HepG2 (cell line): ENCODE measurements at regions not wholly inside any gene's neighbourhood (a gene's known extent, or its start where the extent isn't known, plus 50 kb on each side); places are given as distances from the start of the nearest gene placed in this dataset.
"Not testable (repeated sequence)": the region's sequence is repeated elsewhere in the genome, so short reads cannot be mapped to it uniquely, and the experiment has no call there.

Experiments
- ATAC-seq: fragments of 200-7000 bp; cut with Tn5 transposase; 3 replicates; pipeline ENCODE4 v1.9.1; 2020; ENCODE audit warnings: mild to moderate bottlenecking, moderate library complexity
- BruUV-seq: library from RNA; stranded (reverse); fragments of 400-500 nt; replicated peaks from 2 replicates; lab custom pipeline; 2021; lab: Mats Ljungman, UMichigan
- CTCF ChIA-PET: fragments of 300-600 bp; formaldehyde crosslinking; extraction: SDS; loops from one replicate; lab custom pipeline; 2021; ENCODE audit warnings: low total read pairs, inconsistent platforms, low intra/inter-chr PET ratio; lab: Yijun Ruan, JAX
- POLR2A ChIA-PET: fragments of 350-600 bp; sonication (Branson Sonifier 250); formaldehyde crosslinking; loops from one replicate; lab custom pipeline; 2020; ENCODE audit warnings: antibody characterized with exemption, inconsistent platforms; lab: Yijun Ruan, JAX
- DNase-seq: peaks from one replicate; pipeline ENCODE4 v3.0.0-alpha.2; 2015; ENCODE audit warnings: low spot score
- FAIRE-seq: peaks from 3 replicates; lab custom pipeline; 2011; peaks lifted over from hg19 to GRCh38; lab: Jason Lieb, UNC
- H2AFZ ChIP-seq: one replicate; pipeline ENCODE4 v1.6.1; 2011; ENCODE audit warnings: low read length, inconsistent platforms
- H3K27ac ChIP-seq: fragments of 300-600 bp; 3 replicates; pipeline ENCODE4 v1.8.0; 2011; ENCODE audit warnings: mixed run types, mild to moderate bottlenecking, mixed read lengths, low read length, inconsistent platforms; ENCODE audit not compliant: insufficient read depth; ENCODE audit errors: extremely low read length
- H3K27me3 ChIP-seq, 2 experiments: fragments of 200-600 bp in 1 of 2; 2 replicates in 1 of 2; 3 replicates in 1 of 2; pipeline versions ENCODE4 v1.6.0 to v1.8.0; 2011; ENCODE audit warnings: low read length in 2 of 2, mild to moderate bottlenecking in 2 of 2, moderate library complexity in 2 of 2, inconsistent platforms in 1 of 2; ENCODE audit not compliant: insufficient read depth in 2 of 2, control insufficient read depth in 1 of 2
- H3K36me3 ChIP-seq, 2 experiments: fragments of 200-600 bp in 1 of 2; replicated peaks in 1 of 2; 2 replicates in 1 of 2; 3 replicates in 1 of 2; pipeline versions ENCODE4 v1.5.1 to v1.8.0; 2011; ENCODE audit warnings: low read length in 2 of 2, inconsistent platforms in 1 of 2; ENCODE audit not compliant: insufficient read depth in 2 of 2, control insufficient read depth in 1 of 2
- H3K4me1 ChIP-seq: 2 replicates; pipeline ENCODE4 v1.5.1; 2012; ENCODE audit warnings: low read length, inconsistent platforms; ENCODE audit not compliant: insufficient read depth
- H3K4me2 ChIP-seq: 2 replicates; pipeline ENCODE4 v1.6.0; 2011; ENCODE audit warnings: low read depth, low read length, inconsistent platforms
- H3K4me3 ChIP-seq, 3 experiments: fragments of 200-600 bp in 1 of 3; sonication (generic), shearing (Covaris generic) in 1 of 3; replicated peaks in 1 of 3; 2 replicates each; pipeline ENCODE4 v1.5.1; 2011 to 2016; ENCODE audit warnings: low read length in 3 of 3, inconsistent platforms in 2 of 3, low read depth in 2 of 3, mild to moderate bottlenecking in 2 of 3, control low read depth in 1 of 3, mixed read lengths in 1 of 3; ENCODE audit not compliant: insufficient read depth in 1 of 3
- H3K79me2 ChIP-seq: one replicate; pipeline ENCODE4 v1.6.1; 2011; ENCODE audit warnings: low read length, inconsistent platforms; ENCODE audit not compliant: insufficient read depth
- H3K9ac ChIP-seq: 2 replicates; pipeline ENCODE4 v1.6.0; 2011; ENCODE audit warnings: mild to moderate bottlenecking, low read depth, low read length, inconsistent platforms; ENCODE audit not compliant: insufficient read depth
- H3K9me3 ChIP-seq: 2 replicates; pipeline ENCODE4 v1.5.1; 2012; ENCODE audit warnings: mild to moderate bottlenecking, low read length
- H4K20me1 ChIP-seq: 2 replicates; pipeline ENCODE4 v1.6.0; 2011; ENCODE audit warnings: inconsistent platforms, mild to moderate bottlenecking, low read length, moderate library complexity; ENCODE audit not compliant: insufficient read depth
- ERF ChIP-seq: IDR thresholded peaks from 2 replicates; pipeline ENCODE4 v1.6.1; 2018; ENCODE audit warnings: missing biosample characterization, missing genetic modification reagents
- MAFG ChIP-seq: sonication (generic); formaldehyde crosslinking; IDR thresholded peaks from 2 replicates; pipeline ENCODE4 v1.5.1; 2020; ENCODE audit warnings: mild to moderate bottlenecking, missing genetic modification reagents
- REPIN1 ChIP-seq: sonication (generic); formaldehyde crosslinking; IDR thresholded peaks from 2 replicates; pipeline ENCODE4 v1.8.0; 2022; ENCODE audit warnings: missing genetic modification reagents, low read depth, mild to moderate bottlenecking, borderline replicate concordance
- RERE ChIP-seq: IDR thresholded peaks from 2 replicates; pipeline ENCODE4 v1.6.1; 2016; ENCODE audit warnings: low read depth, missing genetic modification reagents, missing compliant biosample characterization
- ZNF275 ChIP-seq: sonication (generic); formaldehyde crosslinking; IDR thresholded peaks from 2 replicates; pipeline ENCODE4 v1.8.0; 2022; ENCODE audit warnings: missing genetic modification reagents, mild to moderate bottlenecking, inconsistent platforms, borderline replicate concordance
- ZSCAN12 ChIP-seq: sonication (generic); formaldehyde crosslinking; IDR thresholded peaks from 2 replicates; pipeline ENCODE4 v1.9.0; 2021; ENCODE audit warnings: mild to moderate bottlenecking, missing genetic modification reagents
- WGBS: methylation state at CpG from one replicate; pipeline ENCODE4 v1.1.6; 2017; ENCODE audit warnings: low lambda C conversion rate; 5-methylcytosine and 5-hydroxymethylcytosine counted together
- in situ Hi-C: cut with HindIII; loops from 2 replicates; pipeline ENCODE4 v1.10.0; 2017; ENCODE audit warnings: low pct_unique_long_range_greater_than_20kb; ENCODE audit not compliant: extremely low pct_ligation_motif_present
- intact Hi-C: fragments of 100-400 bp; cut with micrococcal nuclease; formaldehyde crosslinking; loops from one replicate; pipeline ENCODE4 v1.10.0; 2022; ENCODE audit not compliant: unreplicated experiment

GRCh38 chr5:2352101-2352861 is 399.2 kb downstream of the IRX2 start (continued):
- TF ChIP-seq RERE (0 out of 2 replicates have a peak, but pooled peaks have one; percentile 28), ERF (CRISPR knock-in tag) (0 out of 2 replicates have a peak, but pooled peaks have one; percentile 48), ZSCAN12 (CRISPR knock-in tag) (no peak), MAFG (CRISPR knock-in tag) (no peak), REPIN1 (0 out of 2 replicates have a peak, but pooled peaks have one; percentile 34), ZNF275 (CRISPR knock-in tag) (0 out of 2 replicates have a peak, but pooled peaks have one; percentile 37)

GRCh38 chr5:2349768-2350167 is 401.7 kb downstream of the IRX2 start:
- H3K36me3 ChIP-seq, H4K20me1 ChIP-seq, H3K27ac ChIP-seq, H3K27me3 ChIP-seq, ATAC-seq, FAIRE-seq, H3K9ac ChIP-seq, CTCF ChIA-PET, in situ Hi-C loops, H3K4me3 ChIP-seq, H3K79me2 ChIP-seq, H3K9me3 ChIP-seq, H2AFZ ChIP-seq, POLR2A ChIA-PET, intact Hi-C loops, DNase-seq, H3K4me2 ChIP-seq, BruUV-seq: not testable (repeated sequence)
- 29% methylated on average over 1 of the region's 1 CpG for WGBS
- H3K4me1 ChIP-seq, result peaks cover 21% of the 10 kb centered on the region
